A549 (cell line): ENCODE measurements at regions not wholly inside any gene's neighbourhood (a gene's known extent, or its start where the extent isn't known, plus 50 kb on each side); places are given as distances from the start of the nearest gene placed in this dataset.

Source experiments
- CBX8 ChIP-seq: fragments of 200-600 bp; sonication (generic); IDR thresholded peaks from 2 replicates; pipeline ENCODE4 v1.6.1; 2016
- MYC ChIP-seq: IDR thresholded peaks from 2 replicates; pipeline ENCODE4 v1.6.1; 2012; ENCODE audit warnings: mild to moderate bottlenecking, inconsistent platforms, low read length, improper control_type of control experiment, borderline replicate concordance
- TF ChIP-seq, protein P1 (sequence below): fragments of >200 bp; sonication (Bioruptor Twin); formaldehyde crosslinking; IDR thresholded peaks from 3 replicates; pipeline ENCODE4 v1.5.1; 2016

DNA sequence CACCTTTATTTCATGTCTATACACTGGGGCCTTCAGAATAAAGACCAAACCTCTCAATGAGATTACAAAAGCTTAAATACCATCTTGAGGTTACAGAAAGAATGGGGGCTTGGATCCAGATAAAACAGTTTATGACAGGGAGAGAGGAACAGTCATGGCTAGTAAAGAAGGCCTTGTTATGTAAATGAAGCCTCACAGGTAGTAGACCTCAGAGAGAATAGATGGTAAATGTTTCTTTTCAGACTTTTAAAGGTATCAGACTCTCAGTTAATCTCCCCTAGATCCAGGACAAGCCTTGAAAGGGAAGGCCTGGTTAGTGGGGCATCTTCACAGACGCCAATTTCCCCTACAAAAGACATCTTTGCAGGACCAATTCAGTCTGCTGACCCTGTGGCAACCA is 1325.6 kb downstream of the HACE1 start:
- TF ChIP-seq, protein P1, sequence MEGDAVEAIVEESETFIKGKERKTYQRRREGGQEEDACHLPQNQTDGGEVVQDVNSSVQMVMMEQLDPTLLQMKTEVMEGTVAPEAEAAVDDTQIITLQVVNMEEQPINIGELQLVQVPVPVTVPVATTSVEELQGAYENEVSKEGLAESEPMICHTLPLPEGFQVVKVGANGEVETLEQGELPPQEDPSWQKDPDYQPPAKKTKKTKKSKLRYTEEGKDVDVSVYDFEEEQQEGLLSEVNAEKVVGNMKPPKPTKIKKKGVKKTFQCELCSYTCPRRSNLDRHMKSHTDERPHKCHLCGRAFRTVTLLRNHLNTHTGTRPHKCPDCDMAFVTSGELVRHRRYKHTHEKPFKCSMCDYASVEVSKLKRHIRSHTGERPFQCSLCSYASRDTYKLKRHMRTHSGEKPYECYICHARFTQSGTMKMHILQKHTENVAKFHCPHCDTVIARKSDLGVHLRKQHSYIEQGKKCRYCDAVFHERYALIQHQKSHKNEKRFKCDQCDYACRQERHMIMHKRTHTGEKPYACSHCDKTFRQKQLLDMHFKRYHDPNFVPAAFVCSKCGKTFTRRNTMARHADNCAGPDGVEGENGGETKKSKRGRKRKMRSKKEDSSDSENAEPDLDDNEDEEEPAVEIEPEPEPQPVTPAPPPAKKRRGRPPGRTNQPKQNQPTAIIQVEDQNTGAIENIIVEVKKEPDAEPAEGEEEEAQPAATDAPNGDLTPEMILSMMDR: no peak
- TF ChIP-seq MYC: no peak
- TF ChIP-seq CBX8: no peak
